Adrenal gland (tissue), 5 donors: ENCODE measurements at regions not wholly inside any gene's neighbourhood (a gene's known extent, or its start where the extent isn't known, plus 50 kb on each side); places are given as distances from the start of the nearest gene placed in this dataset.

Experiments
- POLR2A ChIP-seq, 2 donors: fragments of 450-650 bp; IDR thresholded peaks; one replicate each; pipeline ENCODE4 v1.6.1; 2017; ENCODE audit warnings: antibody characterized with exemption in 2 of 2, mild to moderate bottlenecking in 2 of 2, moderate library complexity in 1 of 2
- TF ChIP-seq, protein P1 (sequence below), 6 experiments: fragments of 450-650 bp in 4 of 6; fragments of 200-600 bp in 2 of 6; sonication (generic) in 1 of 6; IDR thresholded peaks; 1 replicate in 5 of 6; 2 replicates in 1 of 6; pipeline versions ENCODE4 v1.5.1 to v1.8.0; 2016 to 2021; ENCODE audit warnings: antibody characterized with exemption in 6 of 6, mild to moderate bottlenecking in 2 of 6, moderate library complexity in 1 of 6
- donor health status: DM: no; HTN: no; CAD: no.

DNA sequence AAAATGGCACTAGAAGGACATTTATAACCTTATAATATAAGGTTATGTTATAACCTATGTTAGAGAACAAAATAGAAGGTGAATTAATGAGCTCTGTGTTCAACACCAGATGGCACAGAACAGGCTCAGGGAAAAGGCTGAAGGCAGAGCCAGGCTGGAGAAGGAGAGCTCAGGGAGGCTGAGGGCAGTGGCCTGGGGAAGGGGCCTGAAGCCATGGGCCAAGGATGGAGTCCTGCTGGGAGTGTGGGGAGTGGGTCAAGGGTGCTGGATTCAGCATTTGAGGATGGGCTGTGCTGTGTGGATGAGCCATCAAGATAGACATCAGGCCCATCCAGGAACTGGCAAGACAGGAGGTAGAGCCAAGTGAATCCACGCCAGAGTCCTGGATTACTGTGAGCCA lies 218.8 kb downstream of the ZNF248 start:
- TF ChIP-seq POLR2A (IDR thresholded peaks at IDR 0.05) = no peak
- TF ChIP-seq, protein P1, sequence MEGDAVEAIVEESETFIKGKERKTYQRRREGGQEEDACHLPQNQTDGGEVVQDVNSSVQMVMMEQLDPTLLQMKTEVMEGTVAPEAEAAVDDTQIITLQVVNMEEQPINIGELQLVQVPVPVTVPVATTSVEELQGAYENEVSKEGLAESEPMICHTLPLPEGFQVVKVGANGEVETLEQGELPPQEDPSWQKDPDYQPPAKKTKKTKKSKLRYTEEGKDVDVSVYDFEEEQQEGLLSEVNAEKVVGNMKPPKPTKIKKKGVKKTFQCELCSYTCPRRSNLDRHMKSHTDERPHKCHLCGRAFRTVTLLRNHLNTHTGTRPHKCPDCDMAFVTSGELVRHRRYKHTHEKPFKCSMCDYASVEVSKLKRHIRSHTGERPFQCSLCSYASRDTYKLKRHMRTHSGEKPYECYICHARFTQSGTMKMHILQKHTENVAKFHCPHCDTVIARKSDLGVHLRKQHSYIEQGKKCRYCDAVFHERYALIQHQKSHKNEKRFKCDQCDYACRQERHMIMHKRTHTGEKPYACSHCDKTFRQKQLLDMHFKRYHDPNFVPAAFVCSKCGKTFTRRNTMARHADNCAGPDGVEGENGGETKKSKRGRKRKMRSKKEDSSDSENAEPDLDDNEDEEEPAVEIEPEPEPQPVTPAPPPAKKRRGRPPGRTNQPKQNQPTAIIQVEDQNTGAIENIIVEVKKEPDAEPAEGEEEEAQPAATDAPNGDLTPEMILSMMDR (IDR thresholded peaks at IDR 0.05) = no peak
